ENCODE measurements at regions not wholly inside any gene's neighbourhood (a gene's known extent, or its start where the extent isn't known, plus 50 kb on each side); places are given as distances from the start of the nearest gene placed in this dataset.

- POLR2A ChIA-PET: no interaction called here
- TF ChIP-seq ZNF626 (tag by site-specific recombination; IDR thresholded peaks at IDR 0.05): no peak
- TF ChIP-seq MEIS1 (CRISPR knock-in tag; IDR thresholded peaks at IDR 0.05; ENCODE audit: borderline replicate concordance): no peak
- no peak for TF ChIP-seq ZNF701 (tag by site-specific recombination; IDR thresholded peaks at IDR 0.05)
- no peak for TF ChIP-seq ZNF398 (tag by site-specific recombination; IDR thresholded peaks at IDR 0.05)
- no peak for TF ChIP-seq ZNF114 (tag by site-specific recombination; IDR thresholded peaks at IDR 0.05)
- TF ChIP-seq ZNF138 (tag by site-specific recombination; IDR thresholded peaks at IDR 0.05; ENCODE audit: borderline replicate concordance): no peak
- TF ChIP-seq, protein P1, sequence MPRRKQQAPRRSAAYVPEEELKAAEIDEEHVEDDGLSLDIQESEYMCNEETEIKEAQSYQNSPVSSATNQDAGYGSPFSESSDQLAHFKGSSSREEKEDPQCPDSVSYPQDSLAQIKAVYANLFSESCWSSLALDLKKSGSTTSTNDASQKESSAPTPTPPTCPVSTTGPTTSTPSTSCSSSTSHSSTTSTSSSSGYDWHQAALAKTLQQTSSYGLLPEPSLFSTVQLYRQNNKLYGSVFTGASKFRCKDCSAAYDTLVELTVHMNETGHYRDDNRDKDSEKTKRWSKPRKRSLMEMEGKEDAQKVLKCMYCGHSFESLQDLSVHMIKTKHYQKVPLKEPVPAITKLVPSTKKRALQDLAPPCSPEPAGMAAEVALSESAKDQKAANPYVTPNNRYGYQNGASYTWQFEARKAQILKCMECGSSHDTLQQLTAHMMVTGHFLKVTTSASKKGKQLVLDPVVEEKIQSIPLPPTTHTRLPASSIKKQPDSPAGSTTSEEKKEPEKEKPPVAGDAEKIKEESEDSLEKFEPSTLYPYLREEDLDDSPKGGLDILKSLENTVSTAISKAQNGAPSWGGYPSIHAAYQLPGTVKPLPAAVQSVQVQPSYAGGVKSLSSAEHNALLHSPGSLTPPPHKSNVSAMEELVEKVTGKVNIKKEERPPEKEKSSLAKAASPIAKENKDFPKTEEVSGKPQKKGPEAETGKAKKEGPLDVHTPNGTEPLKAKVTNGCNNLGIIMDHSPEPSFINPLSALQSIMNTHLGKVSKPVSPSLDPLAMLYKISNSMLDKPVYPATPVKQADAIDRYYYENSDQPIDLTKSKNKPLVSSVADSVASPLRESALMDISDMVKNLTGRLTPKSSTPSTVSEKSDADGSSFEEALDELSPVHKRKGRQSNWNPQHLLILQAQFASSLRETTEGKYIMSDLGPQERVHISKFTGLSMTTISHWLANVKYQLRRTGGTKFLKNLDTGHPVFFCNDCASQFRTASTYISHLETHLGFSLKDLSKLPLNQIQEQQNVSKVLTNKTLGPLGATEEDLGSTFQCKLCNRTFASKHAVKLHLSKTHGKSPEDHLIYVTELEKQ (tag by site-specific recombination; IDR thresholded peaks at IDR 0.05; ENCODE audit: borderline replicate concordance): no peak
- TF ChIP-seq ZSCAN5A (tag by site-specific recombination; IDR thresholded peaks at IDR 0.05): no peak
- TF ChIP-seq ZNF157 (tag by site-specific recombination; IDR thresholded peaks at IDR 0.05): no peak
- TF ChIP-seq ZNF792 (tag by site-specific recombination; IDR thresholded peaks at IDR 0.05): no peak
- no peak for TF ChIP-seq ZNF248 (tag by site-specific recombination; IDR thresholded peaks at IDR 0.05)
- TF ChIP-seq, protein P2, sequence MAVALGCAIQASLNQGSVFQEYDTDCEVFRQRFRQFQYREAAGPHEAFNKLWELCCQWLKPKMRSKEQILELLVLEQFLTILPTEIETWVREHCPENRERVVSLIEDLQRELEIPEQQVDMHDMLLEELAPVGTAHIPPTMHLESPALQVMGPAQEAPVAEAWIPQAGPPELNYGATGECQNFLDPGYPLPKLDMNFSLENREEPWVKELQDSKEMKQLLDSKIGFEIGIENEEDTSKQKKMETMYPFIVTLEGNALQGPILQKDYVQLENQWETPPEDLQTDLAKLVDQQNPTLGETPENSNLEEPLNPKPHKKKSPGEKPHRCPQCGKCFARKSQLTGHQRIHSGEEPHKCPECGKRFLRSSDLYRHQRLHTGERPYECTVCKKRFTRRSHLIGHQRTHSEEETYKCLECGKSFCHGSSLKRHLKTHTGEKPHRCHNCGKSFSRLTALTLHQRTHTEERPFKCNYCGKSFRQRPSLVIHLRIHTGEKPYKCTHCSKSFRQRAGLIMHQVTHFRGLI (tag by site-specific recombination; IDR thresholded peaks at IDR 0.05): no peak
Observed at GRCh38 chrX:107502316-107502715, 52.9 kb downstream of the FRMPD3 start.

DNA sequence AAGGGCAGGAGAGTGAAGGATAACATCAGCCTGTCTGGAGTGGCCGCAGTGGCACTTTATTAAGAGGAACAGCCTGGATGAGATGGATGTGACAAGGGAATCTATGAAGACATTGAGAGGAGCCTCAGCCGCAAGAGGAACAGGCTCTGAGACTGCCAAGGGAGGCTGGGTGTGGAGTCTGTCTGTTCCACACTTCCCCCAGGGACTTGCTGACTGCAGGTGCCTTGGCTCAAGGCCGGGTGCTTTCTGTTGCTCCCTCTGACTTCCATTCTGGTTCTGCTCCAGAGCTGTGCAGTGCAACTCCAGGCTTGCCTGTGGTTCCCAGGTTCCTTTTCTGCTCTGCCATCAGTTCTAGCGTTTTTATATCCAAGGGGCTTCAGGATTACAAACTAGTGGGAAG lies 54.6 kb downstream of the FRMPD3 start:
- TF ChIP-seq ZNF561 (tag by site-specific recombination; IDR thresholded peaks at IDR 0.05; ENCODE audit: borderline replicate concordance) (no peak), ZSCAN16 (tag by site-specific recombination; IDR thresholded peaks at IDR 0.05) (no peak), ZIC2 (tag by site-specific recombination; IDR thresholded peaks at IDR 0.05) (peak; percentile 34; the same call in 1 of the 2 replicates)
- H3K4me3 ChIP-seq (ENCODE audit: low read depth, low read length): no peak overlapping the region
- CTCF ChIA-PET: no interaction called here
- no peaks in the 10 kb centered on the region for H3K9me3 ChIP-seq (ENCODE audit: control insufficient read depth, insufficient read depth, low read depth, low read length)
- H3K4me1 ChIP-seq (ENCODE audit: control insufficient read depth, insufficient read depth, low read length): no peaks in the 10 kb centered on the region
- H3K27ac ChIP-seq (ENCODE audit: extremely low read depth, low read depth, low read length): no peak overlapping the region
- H3K36me3 ChIP-seq (ENCODE audit: control insufficient read depth in 2 of 2, insufficient read depth in 1 of 2, low read length in 2 of 2): no peaks in the 10 kb centered on the region
- POLR2A ChIA-PET: no interaction called here

More at GRCh38 chrX:107502316-107502715, 52.9 kb downstream of the FRMPD3 start:
- no peaks in the 10 kb centered on the region for H3K36me3 ChIP-seq (ENCODE audit: control insufficient read depth in 2 of 2, insufficient read depth in 1 of 2, low read length in 2 of 2)
- no peaks in the 10 kb centered on the region for H3K9me3 ChIP-seq (ENCODE audit: control insufficient read depth, insufficient read depth, low read depth, low read length)
- H3K4me1 ChIP-seq (ENCODE audit: control insufficient read depth, insufficient read depth, low read length): no peaks in the 10 kb centered on the region
- no peak overlapping the region for H3K27ac ChIP-seq (ENCODE audit: extremely low read depth, low read depth, low read length)
- CTCF ChIA-PET: no interaction called here
- no peak overlapping the region for H3K4me3 ChIP-seq (ENCODE audit: low read depth, low read length)
